ENCODE measurements at regions not wholly inside any gene's neighbourhood (a gene's known extent, or its start where the extent isn't known, plus 50 kb on each side); places are given as distances from the start of the nearest gene placed in this dataset.

DNA sequence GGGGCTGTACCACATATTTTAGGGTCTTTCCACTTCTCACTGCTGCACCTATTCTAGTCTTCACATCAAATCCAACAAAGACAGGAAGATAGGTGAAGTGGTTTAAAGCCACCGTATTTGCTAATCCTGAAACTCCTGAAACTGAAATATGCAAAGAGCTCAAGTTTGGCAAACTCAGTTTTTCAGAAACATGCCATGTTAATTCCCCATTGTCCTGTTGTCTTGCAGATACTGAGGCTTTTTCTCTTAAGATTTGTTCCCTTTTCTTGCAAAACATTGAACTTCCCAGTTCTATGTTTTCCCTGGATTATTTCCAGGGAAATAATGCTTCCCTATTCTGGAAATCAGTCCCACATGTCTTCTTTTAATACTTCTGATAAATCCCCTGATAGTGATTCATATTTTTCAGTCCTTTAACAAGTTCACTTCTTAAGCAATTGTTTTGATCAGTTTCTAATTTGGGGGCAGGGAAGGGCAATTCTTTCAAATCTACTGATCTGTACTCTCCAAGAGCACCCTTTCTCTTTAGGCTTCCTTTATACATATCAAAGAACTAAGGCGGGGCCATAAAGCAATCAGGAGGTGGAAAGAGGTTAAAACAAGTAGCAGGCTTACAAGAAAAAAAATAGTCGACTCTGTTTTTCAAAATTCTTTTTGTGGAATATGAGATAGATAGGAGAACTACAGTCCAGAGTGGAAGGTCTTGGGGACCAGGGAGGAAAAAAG, 648.5 kb downstream of the BNC2 start:
- Histone ChIP-seq H3K4me1 (replicated peaks) (0 out of 2 replicates have a peak, but pooled peaks cover 7% of the 10 kb centered on the region), H3K9me3 (replicated peaks) (no peaks in the 10 kb centered on the region), H3K4me3 (no peak overlapping the region), H3K36me3 (no peaks in the 10 kb centered on the region), H3K27me3 (replicated peaks) (no peaks in the 10 kb centered on the region), H3K27ac (no peak overlapping the region)
- DNase-seq (ENCODE audit: low read depth in 1 of 2, low spot score in 2 of 2): no peak

- Histone ChIP-seq H3K27ac (no peak overlapping the region), H3K36me3 (no peaks in the 10 kb centered on the region), H3K9me3 (replicated peaks) (no peaks in the 10 kb centered on the region), H3K4me1 (replicated peaks) (0 out of 2 replicates have a peak, but pooled peaks cover 7% of the 10 kb centered on the region), H3K4me3 (no peak overlapping the region), H3K27me3 (replicated peaks) (no peaks in the 10 kb centered on the region)
- no peak for DNase-seq (ENCODE audit: low read depth in 1 of 2, low spot score in 2 of 2)
These were observed 647.2 kb downstream of the BNC2 start for GRCh38 chr9:16223074-16223871.

- Histone ChIP-seq H3K9me3 (replicated peaks) (no peaks in the 10 kb centered on the region), H3K27ac (no peak overlapping the region), H3K27me3 (replicated peaks) (no peaks in the 10 kb centered on the region), H3K4me3 (no peak overlapping the region), H3K36me3 (no peaks in the 10 kb centered on the region), H3K4me1 (replicated peaks) (no peaks in the 10 kb centered on the region)
- DNase-seq (ENCODE audit: low read depth in 1 of 2, low spot score in 2 of 2): no peak
These were observed 639.7 kb downstream of the BNC2 start for GRCh38 chr9:16230731-16231130.

- H3K4me3 ChIP-seq: no peak overlapping the region
- H3K27me3 ChIP-seq (replicated peaks): no peaks in the 10 kb centered on the region
- no peaks in the 10 kb centered on the region for H3K36me3 ChIP-seq
- H3K4me1 ChIP-seq (replicated peaks): peaks cover 20% of the 10 kb centered on the region
- DNase-seq (ENCODE audit: low read depth in 1 of 2, low spot score in 2 of 2): peak in 1 of 2 experiments; percentile 19
- no peaks in the 10 kb centered on the region for H3K9me3 ChIP-seq (replicated peaks)
- H3K27ac ChIP-seq: no peak overlapping the region; the same call in 1 of the 2 replicates
These were observed 634.2 kb downstream of the BNC2 start for GRCh38 chr9:16236311-16236710.

DNA sequence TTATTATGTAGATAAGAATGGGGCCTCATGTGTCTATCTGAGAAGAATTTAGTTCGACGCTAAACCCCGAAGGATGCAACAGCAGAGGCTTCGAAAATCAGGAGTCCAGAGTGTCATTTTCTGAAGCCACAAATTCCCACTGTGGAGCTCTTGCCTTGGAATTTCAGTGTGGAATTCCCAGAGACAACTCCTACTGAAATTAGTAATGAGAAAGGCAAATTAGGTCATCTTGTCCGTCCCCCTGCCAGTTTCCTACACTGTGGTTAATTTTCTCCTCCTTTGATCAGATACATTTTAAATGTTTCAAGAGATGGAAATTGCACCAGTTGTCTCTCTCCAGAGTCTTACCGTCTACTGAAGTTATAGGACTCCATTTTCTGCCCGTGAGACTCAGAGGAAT, 633.6 kb downstream of the BNC2 start:
- Histone ChIP-seq H3K4me3 (no peak overlapping the region), H3K4me1 (replicated peaks) (peaks cover 23% of the 10 kb centered on the region), H3K9me3 (replicated peaks) (no peaks in the 10 kb centered on the region), H3K36me3 (no peaks in the 10 kb centered on the region), H3K27me3 (replicated peaks) (no peaks in the 10 kb centered on the region), H3K27ac (no peak overlapping the region; the same call in 1 of the 2 replicates)
- DNase-seq (ENCODE audit: low read depth in 1 of 2, low spot score in 2 of 2): no peak

DNA sequence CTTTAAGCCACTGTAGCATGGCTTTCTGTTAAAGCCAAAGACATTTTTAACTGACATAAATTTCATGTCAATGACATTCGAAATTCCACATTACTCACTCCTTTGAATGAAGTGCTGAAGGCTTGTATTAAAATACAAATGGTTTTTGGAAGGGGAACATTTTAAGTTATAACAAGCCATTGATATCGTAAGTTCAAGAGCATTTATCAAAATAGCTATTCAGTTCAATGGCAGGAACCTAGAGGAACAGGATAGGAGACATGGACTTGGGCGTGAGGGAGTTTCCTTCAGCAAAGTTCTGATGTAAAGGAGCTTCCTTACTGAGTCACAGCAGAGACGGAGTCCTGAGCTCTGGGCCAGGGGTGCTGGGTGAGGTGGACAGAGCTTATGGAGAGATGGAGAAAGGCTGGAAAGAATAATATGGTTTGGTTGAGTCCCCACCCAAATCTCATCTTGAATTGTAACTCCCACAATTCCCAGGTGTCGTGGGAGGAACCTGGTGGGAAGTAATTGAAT, 631.8 kb downstream of the BNC2 start:
- Histone ChIP-seq H3K36me3 (no peaks in the 10 kb centered on the region), H3K9me3 (replicated peaks) (no peaks in the 10 kb centered on the region), H3K27me3 (replicated peaks) (no peaks in the 10 kb centered on the region), H3K4me3 (no peak overlapping the region), H3K4me1 (replicated peaks) (peaks cover 23% of the 10 kb centered on the region), H3K27ac (no peak overlapping the region)
- DNase-seq (ENCODE audit: low read depth in 1 of 2, low spot score in 2 of 2): no peak

DNA sequence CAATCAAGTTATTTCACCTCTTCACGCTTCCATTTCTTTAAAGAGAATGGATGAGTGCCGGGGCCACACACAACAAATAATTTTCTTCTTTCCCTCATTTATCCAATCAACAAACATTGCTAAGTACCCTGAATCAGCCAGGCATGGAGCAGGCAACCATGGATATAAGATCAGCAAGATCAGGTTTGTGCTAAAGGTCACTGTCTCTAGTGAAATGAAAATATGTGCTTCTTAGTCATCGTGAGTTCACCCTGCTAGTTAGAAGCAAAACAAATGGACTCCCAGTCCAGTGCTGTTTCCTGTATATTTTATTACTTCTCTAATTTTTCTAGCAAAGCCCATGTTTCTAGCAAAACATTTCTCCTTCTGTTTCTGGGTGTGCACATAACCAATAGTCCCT, 629.2 kb downstream of the BNC2 start:
- H3K4me3 ChIP-seq: no peak overlapping the region
- no peaks in the 10 kb centered on the region for H3K9me3 ChIP-seq (replicated peaks)
- H3K27ac ChIP-seq: no peak overlapping the region
- DNase-seq (ENCODE audit: low read depth in 1 of 2, low spot score in 2 of 2): no peak
- H3K36me3 ChIP-seq: no peaks in the 10 kb centered on the region
- H3K4me1 ChIP-seq (replicated peaks): peaks cover 20% of the 10 kb centered on the region
- H3K27me3 ChIP-seq (replicated peaks): no peaks in the 10 kb centered on the region

DNA sequence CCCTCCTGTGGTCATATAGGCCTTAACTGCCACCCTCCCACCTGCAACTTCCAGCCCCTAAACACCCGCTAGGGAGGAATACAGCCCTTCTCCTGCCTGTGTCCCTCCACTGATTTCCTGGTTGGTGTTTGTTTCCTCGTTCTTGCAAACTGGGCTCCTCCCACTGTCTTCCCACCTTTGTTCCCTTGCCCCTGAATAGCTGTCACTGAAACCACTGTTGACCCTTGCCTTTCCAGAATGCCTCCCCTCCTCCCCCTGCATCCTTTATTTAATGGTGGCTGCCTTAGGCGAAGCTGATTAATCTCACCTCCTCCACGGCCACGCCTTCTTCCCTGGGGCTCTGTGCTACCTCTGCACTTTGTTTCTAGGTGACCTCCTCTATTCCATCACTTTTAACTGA, 626.7 kb downstream of the BNC2 start:
- Histone ChIP-seq H3K27ac (no peak overlapping the region), H3K27me3 (replicated peaks) (no peaks in the 10 kb centered on the region), H3K4me1 (replicated peaks) (peaks cover 20% of the 10 kb centered on the region), H3K36me3 (no peaks in the 10 kb centered on the region), H3K4me3 (no peak overlapping the region), H3K9me3 (replicated peaks) (no peaks in the 10 kb centered on the region)
- no peak for DNase-seq (ENCODE audit: low read depth in 1 of 2, low spot score in 2 of 2)

DNA sequence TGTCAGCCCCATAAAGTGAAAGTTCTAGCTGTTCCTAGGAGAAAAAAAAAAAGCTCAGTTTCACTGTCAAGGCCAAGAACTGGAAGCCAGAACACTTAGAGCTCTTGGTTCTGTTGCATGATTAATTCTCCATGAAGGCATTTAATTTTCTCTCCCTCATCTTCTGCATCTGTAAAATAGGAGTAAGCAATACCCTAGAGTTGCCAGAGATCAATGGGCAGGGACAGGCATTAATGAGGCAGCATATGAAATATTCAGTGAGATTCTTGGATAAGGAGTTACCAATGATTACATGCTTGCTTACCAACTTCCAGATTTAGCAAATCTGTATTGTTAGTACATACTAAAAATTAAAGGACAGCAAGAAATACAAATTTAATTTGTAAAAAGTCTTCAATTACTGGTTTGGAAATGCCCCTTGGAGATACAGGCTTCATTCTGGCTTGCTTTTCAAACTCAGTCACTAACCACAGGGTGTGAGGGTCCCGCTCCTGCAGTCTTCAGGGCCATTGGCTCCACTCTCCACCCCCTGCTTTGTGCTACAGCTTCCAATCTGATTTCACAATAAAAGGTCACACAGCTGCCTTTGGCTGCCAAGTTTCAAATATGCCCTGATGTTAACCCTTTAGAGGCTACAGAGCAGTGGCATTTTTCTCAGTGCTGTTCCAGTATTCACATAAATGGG, 624.6 kb downstream of the BNC2 start:
- no peaks in the 10 kb centered on the region for H3K36me3 ChIP-seq
- H3K4me3 ChIP-seq: no peak overlapping the region
- H3K4me1 ChIP-seq (replicated peaks): peaks cover 15% of the 10 kb centered on the region
- H3K27me3 ChIP-seq (replicated peaks): no peaks in the 10 kb centered on the region
- H3K9me3 ChIP-seq (replicated peaks): no peaks in the 10 kb centered on the region
- no peak overlapping the region for H3K27ac ChIP-seq
- DNase-seq (ENCODE audit: low read depth in 1 of 2, low spot score in 2 of 2): no peak

- no peak for DNase-seq (ENCODE audit: low read depth in 1 of 2, low spot score in 2 of 2)
- Histone ChIP-seq H3K4me1 (replicated peaks) (peaks cover 8% of the 10 kb centered on the region), H3K27ac (no peak overlapping the region), H3K9me3 (replicated peaks) (no peaks in the 10 kb centered on the region), H3K4me3 (no peak overlapping the region), H3K36me3 (no peaks in the 10 kb centered on the region), H3K27me3 (replicated peaks) (no peaks in the 10 kb centered on the region)
These were observed 623.7 kb downstream of the BNC2 start for GRCh38 chr9:16246785-16247184.

- Histone ChIP-seq H3K27ac (no peak overlapping the region), H3K9me3 (replicated peaks) (no peaks in the 10 kb centered on the region), H3K36me3 (no peaks in the 10 kb centered on the region), H3K4me1 (replicated peaks) (peaks cover 8% of the 10 kb centered on the region), H3K4me3 (no peak overlapping the region), H3K27me3 (replicated peaks) (no peaks in the 10 kb centered on the region)
- peak in 1 of 2 experiments; percentile 8 for DNase-seq (ENCODE audit: low read depth in 1 of 2, low spot score in 2 of 2)
These were observed 623.1 kb downstream of the BNC2 start for GRCh38 chr9:16247188-16247875.

GRCh38 chr9:16248822-16249221, 621.6 kb downstream of the BNC2 start:
- H3K27me3 ChIP-seq (replicated peaks): no peaks in the 10 kb centered on the region
- H3K9me3 ChIP-seq (replicated peaks): no peaks in the 10 kb centered on the region
- H3K36me3 ChIP-seq: no peaks in the 10 kb centered on the region
- no peak overlapping the region for H3K4me3 ChIP-seq
- H3K4me1 ChIP-seq (replicated peaks): peaks cover 8% of the 10 kb centered on the region
- no peak overlapping the region for H3K27ac ChIP-seq
- DNase-seq (ENCODE audit: low read depth in 1 of 2, low spot score in 2 of 2): no peak

DNA sequence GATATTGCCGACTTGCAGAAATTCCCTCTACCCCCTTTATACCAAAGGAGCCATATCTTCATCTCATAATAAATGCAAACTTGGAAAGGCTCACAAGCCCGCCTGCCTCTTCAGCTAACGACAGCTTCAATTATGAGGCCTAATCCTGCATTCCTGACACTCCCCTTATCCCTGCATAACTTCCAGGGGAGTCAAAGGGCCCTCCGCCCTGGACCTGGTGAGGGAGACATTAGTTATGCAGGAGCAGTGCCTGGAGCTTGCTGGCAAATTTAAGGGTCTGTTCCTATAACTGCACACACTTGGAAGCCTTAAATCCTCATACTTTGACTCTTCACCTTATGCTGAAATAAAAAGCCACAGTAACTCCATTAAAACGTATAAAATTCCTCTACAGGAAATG, 617.9 kb downstream of the BNC2 start:
- Histone ChIP-seq H3K4me3 (no peak overlapping the region), H3K27ac (no peak overlapping the region), H3K4me1 (replicated peaks) (no peaks in the 10 kb centered on the region; the same call in none of the 2 replicates), H3K9me3 (replicated peaks) (no peaks in the 10 kb centered on the region), H3K36me3 (no peaks in the 10 kb centered on the region), H3K27me3 (replicated peaks) (no peaks in the 10 kb centered on the region)
- no peak for DNase-seq (ENCODE audit: low read depth in 1 of 2, low spot score in 2 of 2)

Data from SJSA1 (cell line).